GM12878 (cell line): ENCODE measurements at regions not wholly inside any gene's neighbourhood (a gene's known extent, or its start where the extent isn't known, plus 50 kb on each side); places are given as distances from the start of the nearest gene placed in this dataset.

Experiments used
- ATAC-seq: fragments of 200-7000 bp; cut with Tn5 transposase; 3 replicates; pipeline ENCODE4 v1.9.1; 2020; ENCODE audit warnings: mild to moderate bottlenecking, moderate library complexity
- BruUV-seq: library from RNA; stranded (reverse); fragments of 400-500 nt; replicated peaks from 2 replicates; lab custom pipeline; 2021; lab: Mats Ljungman, UMichigan
- CTCF ChIA-PET: fragments of 300-600 bp; sonication (Branson Sonifier 250); formaldehyde crosslinking; extraction: SDS; loops from one replicate; lab custom pipeline; 2021; ENCODE audit warnings: inconsistent platforms; lab: Yijun Ruan, JAX
- POLR2A ChIA-PET: fragments of 350-600 bp; formaldehyde crosslinking; extraction: SDS; loops from one replicate; lab custom pipeline; 2021; ENCODE audit warnings: inconsistent platforms; lab: Charles Lee
- RAD21 ChIA-PET: fragments of 300-600 bp; sonication (Branson Sonifier 250); formaldehyde crosslinking; loops from one replicate; lab custom pipeline; 2023; ENCODE audit warnings: antibody characterized with exemption; ENCODE audit not compliant: unreplicated experiment; lab: Charles Lee
- SMC1A ChIA-PET: fragments of 300-600 bp; sonication (Branson Sonifier 250); formaldehyde crosslinking; loops from one replicate; lab custom pipeline; 2023; ENCODE audit not compliant: unreplicated experiment, uncharacterized antibody; lab: Charles Lee
- DNase-seq: peaks from one replicate; pipeline ENCODE4 v3.0.0-alpha.2; 2011; ENCODE audit warnings: low read depth, low spot score
- FAIRE-seq: peaks from 3 replicates; lab custom pipeline; 2011; peaks lifted over from hg19 to GRCh38; lab: Jason Lieb, UNC
- H2AFZ ChIP-seq: 2 replicates; pipeline ENCODE4 v1.6.0; 2011; ENCODE audit warnings: low read depth, low read length, control low read depth; ENCODE audit not compliant: control insufficient read depth
- H3K27ac ChIP-seq: 2 replicates; pipeline ENCODE4 v1.5.1; 2011; ENCODE audit warnings: control low read depth; ENCODE audit not compliant: control insufficient read depth, insufficient read depth
- H3K27me3 ChIP-seq, 2 experiments: replicated peaks in 1 of 2; 2 replicates each; pipeline versions ENCODE4 v1.6.0 to v1.6.1; 2011; ENCODE audit warnings: low read length in 1 of 2; ENCODE audit not compliant: control insufficient read depth in 2 of 2, insufficient read depth in 2 of 2
- H3K36me3 ChIP-seq, 2 experiments: 2 replicates each; pipeline ENCODE4 v1.5.1; 2011; ENCODE audit warnings: low read length in 1 of 2; ENCODE audit not compliant: control insufficient read depth in 2 of 2, insufficient read depth in 2 of 2
- H3K4me1 ChIP-seq: 2 replicates; pipeline ENCODE4 v1.6.1; 2011; ENCODE audit warnings: mild to moderate bottlenecking, low read length, moderate library complexity, mixed read lengths; ENCODE audit not compliant: control insufficient read depth, insufficient read depth
- H3K4me2 ChIP-seq: 2 replicates; pipeline ENCODE4 v1.6.0; 2011; ENCODE audit warnings: control low read depth; ENCODE audit not compliant: control insufficient read depth, insufficient read depth
- H3K4me3 ChIP-seq: fragments of 200-600 bp; sonication (generic); 2 replicates; pipeline ENCODE4 v1.5.1; 2016
- H3K79me2 ChIP-seq: 2 replicates; pipeline ENCODE4 v1.6.0; 2011; ENCODE audit warnings: low read length; ENCODE audit not compliant: control insufficient read depth, insufficient read depth
- H3K9ac ChIP-seq: 2 replicates; pipeline ENCODE4 v1.8.0; 2011; ENCODE audit warnings: low read length, control low read depth, mixed read lengths; ENCODE audit not compliant: control insufficient read depth, insufficient read depth
- H3K9me3 ChIP-seq: replicated peaks from 3 replicates; pipeline ENCODE4 v1.5.1; 2011; ENCODE audit warnings: mild to moderate bottlenecking, low read length; ENCODE audit not compliant: control insufficient read depth, insufficient read depth
- H4K20me1 ChIP-seq: 2 replicates; pipeline ENCODE4 v1.6.0; 2011; ENCODE audit not compliant: control insufficient read depth, insufficient read depth
- EZH2 ChIP-seq: IDR thresholded peaks from 2 replicates; pipeline ENCODE4 v1.6.1; 2012; ENCODE audit warnings: low read depth, mild to moderate bottlenecking, control low read depth, inconsistent platforms, low read length, borderline replicate concordance; ENCODE audit not compliant: control insufficient read depth
- NBN ChIP-seq: fragments of 450-650 bp; IDR thresholded peaks from 2 replicates; pipeline ENCODE4 v1.6.1; 2016
- POLR2AphosphoS5 ChIP-seq: IDR thresholded peaks from 2 replicates; pipeline ENCODE4 v1.6.1; 2011; ENCODE audit warnings: mild to moderate bottlenecking, low read length, inconsistent platforms
- RAD21 ChIP-seq: IDR thresholded peaks from 2 replicates; pipeline ENCODE4 v1.6.1; 2011; ENCODE audit warnings: mild to moderate bottlenecking, low read depth, low read length, moderate library complexity; ENCODE audit not compliant: insufficient read depth
- SIX5 ChIP-seq: IDR thresholded peaks from 2 replicates; pipeline ENCODE4 v1.6.1; 2011; ENCODE audit warnings: mild to moderate bottlenecking, low read depth, low read length, moderate library complexity; ENCODE audit not compliant: severe bottlenecking
- SP1 ChIP-seq: IDR thresholded peaks from one replicate; pipeline ENCODE4 v1.6.1; 2011; ENCODE audit warnings: low read depth, low read length
- SRF ChIP-seq, 2 experiments: IDR thresholded peaks; 2 replicates each; pipeline ENCODE4 v1.6.1; 2011; ENCODE audit warnings: low read depth in 2 of 2, low read length in 2 of 2, mild to moderate bottlenecking in 1 of 2, moderate library complexity in 1 of 2
- ZNF217 ChIP-seq: fragments of 450-650 bp; IDR thresholded peaks from 2 replicates; pipeline ENCODE4 v1.6.1; 2017; ENCODE audit warnings: antibody characterized with exemption, mild to moderate bottlenecking
- ZNF24 ChIP-seq: fragments of 450-650 bp; IDR thresholded peaks from 2 replicates; pipeline ENCODE4 v1.6.1; 2017; ENCODE audit warnings: antibody characterized with exemption, mild to moderate bottlenecking
- ZNF274 ChIP-seq: IDR thresholded peaks from one replicate; pipeline ENCODE4 v1.8.0; 2011; ENCODE audit not compliant: insufficient read length, insufficient read depth
- WGBS: methylation state at CpG from one replicate; pipeline ENCODE4 v1.1.6; 2016; ENCODE audit warnings: low lambda C conversion rate; ENCODE audit not compliant: insufficient replicate concordance, insufficient coverage; ENCODE audit errors: missing lambda C conversion rate; 5-methylcytosine and 5-hydroxymethylcytosine counted together
- in situ Hi-C: fragments of 300-500 bp; cut with MboI; formaldehyde crosslinking; loops from 9 replicates; pipeline ENCODE4 v1.14.3; 2018; ENCODE audit warnings: mixed read lengths
- intact Hi-C: fragments of 100-400 bp; cut with micrococcal nuclease; formaldehyde crosslinking; loops from one replicate; pipeline ENCODE4 v1.14.2; 2022; ENCODE audit not compliant: unreplicated experiment
- TF ChIP-seq, protein P1 (sequence below): IDR thresholded peaks from 2 replicates; pipeline ENCODE4 v1.6.1; 2011; ENCODE audit warnings: borderline replicate concordance, low read depth, mild to moderate bottlenecking, moderate library complexity, low read length; ENCODE audit not compliant: insufficient read depth, poor library complexity, severe bottlenecking

DNA sequence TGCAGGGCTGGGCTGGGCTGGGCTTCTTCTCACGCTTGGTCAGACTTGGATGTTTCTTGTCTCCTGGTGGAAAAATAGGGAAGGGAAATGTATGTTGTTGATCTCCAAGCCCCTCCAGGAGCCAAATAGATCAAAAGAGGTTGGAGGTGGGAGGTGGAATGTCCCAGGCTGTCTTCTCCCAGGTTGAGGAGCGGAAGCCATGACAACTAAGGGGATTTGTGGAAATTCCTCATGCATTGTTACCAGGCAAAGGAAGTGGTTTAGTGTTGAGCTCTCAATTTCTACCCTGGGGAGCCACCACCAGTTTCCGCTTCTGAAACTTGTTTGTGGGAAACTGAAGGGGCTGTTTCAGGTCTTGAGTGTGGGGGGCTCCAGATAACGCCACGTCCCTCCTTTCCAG is 79.0 kb downstream of the SPRY4 start:
- H3K27ac ChIP-seq = no peak overlapping the region

DNA sequence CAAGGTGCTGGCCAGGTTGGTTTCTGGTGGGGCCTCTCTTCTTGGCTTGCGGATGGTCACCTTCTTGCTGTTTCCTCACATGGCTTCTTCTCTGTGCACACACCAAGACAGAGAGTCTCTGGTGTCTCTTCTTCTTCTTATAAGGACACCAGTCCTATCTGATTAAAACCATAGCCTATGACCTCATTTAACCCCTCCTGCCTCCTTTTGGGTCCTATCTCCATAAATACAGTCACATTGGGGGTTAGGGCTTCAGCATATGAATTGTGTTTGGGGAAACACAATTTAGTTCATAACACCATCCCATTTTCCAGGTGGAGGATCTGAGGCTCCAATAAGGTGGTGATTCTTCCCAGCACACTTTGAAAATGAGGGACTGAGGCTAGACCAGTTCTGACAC is 80.4 kb downstream of the SPRY4 start:
- RAD21 ChIA-PET = no interaction called here
- ATAC-seq = no peak
- intact Hi-C loops = no loop called here

More for the DNA sequence above, 79.0 kb downstream of the SPRY4 start:
- no peaks in the 10 kb centered on the region; a peak in 1 of 4 replicates for H3K27me3 ChIP-seq
- in situ Hi-C loops = no loop called here
- no peak overlapping the region for H2AFZ ChIP-seq
- intact Hi-C loops = no loop called here
- BruUV-seq = no TSS peak
- no peaks in the 10 kb centered on the region for H3K36me3 ChIP-seq
- H3K79me2 ChIP-seq = no peaks in the 10 kb centered on the region
- FAIRE-seq = no peak
- POLR2A ChIA-PET = no interaction called here
- no peak overlapping the region for H3K4me3 ChIP-seq
- ATAC-seq = no peak
- no peaks in the 10 kb centered on the region for H4K20me1 ChIP-seq
- no peaks in the 10 kb centered on the region for H3K4me1 ChIP-seq
- RAD21 ChIA-PET = no interaction called here
- H3K4me2 ChIP-seq = no peak overlapping the region
- SMC1A ChIA-PET = no interaction called here
- TF ChIP-seq SRF (IDR thresholded peaks at IDR 0.05; ENCODE audit: low read depth in 2 of 2, low read length in 2 of 2) = no peak
- TF ChIP-seq ZNF24 = no peak
- no peak for TF ChIP-seq ZNF274
- TF ChIP-seq ZNF217 = no peak
- TF ChIP-seq POLR2AphosphoS5 = no peak
- TF ChIP-seq, protein P1, sequence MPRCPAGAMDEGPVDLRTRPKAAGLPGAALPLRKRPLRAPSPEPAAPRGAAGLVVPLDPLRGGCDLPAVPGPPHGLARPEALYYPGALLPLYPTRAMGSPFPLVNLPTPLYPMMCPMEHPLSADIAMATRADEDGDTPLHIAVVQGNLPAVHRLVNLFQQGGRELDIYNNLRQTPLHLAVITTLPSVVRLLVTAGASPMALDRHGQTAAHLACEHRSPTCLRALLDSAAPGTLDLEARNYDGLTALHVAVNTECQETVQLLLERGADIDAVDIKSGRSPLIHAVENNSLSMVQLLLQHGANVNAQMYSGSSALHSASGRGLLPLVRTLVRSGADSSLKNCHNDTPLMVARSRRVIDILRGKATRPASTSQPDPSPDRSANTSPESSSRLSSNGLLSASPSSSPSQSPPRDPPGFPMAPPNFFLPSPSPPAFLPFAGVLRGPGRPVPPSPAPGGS = no peak
- TF ChIP-seq EZH2 = no peak
- no peak for TF ChIP-seq SP1
- TF ChIP-seq SIX5 = no peak
- DNase-seq = no peak
- CTCF ChIA-PET = no interaction called here
- 11% methylated on average over 5 of the region's 5 CpGs for WGBS
- H3K9ac ChIP-seq = no peak overlapping the region
- peaks cover 2% of the 10 kb centered on the region; the same call in 2 of the 3 replicates for H3K9me3 ChIP-seq

More for the DNA sequence above, 80.4 kb downstream of the SPRY4 start:
- TF ChIP-seq RAD21 (no peak), NBN (no peak)
- ChIA-PET SMC1A (no interaction called here), CTCF (no interaction called here), POLR2A (no interaction called here)
- Histone ChIP-seq H3K79me2 (no peaks in the 10 kb centered on the region), H3K4me3 (no peak overlapping the region), H3K9ac (no peak overlapping the region), H4K20me1 (no peaks in the 10 kb centered on the region), H3K27ac (no peak overlapping the region), H3K9me3 (peaks cover 2% of the 10 kb centered on the region; the same call in 2 of the 3 replicates), H3K27me3 (no peaks in the 10 kb centered on the region; a peak in 1 of 4 replicates), H3K36me3 (no peaks in the 10 kb centered on the region), H3K4me2 (no peak overlapping the region), H3K4me1 (no peaks in the 10 kb centered on the region), H2AFZ (no peak overlapping the region)
- FAIRE-seq (no peak), DNase-seq (no peak)
- BruUV-seq = no TSS peak
- WGBS = 93% methylated on average over 1 of the region's 1 CpG
- in situ Hi-C loops = no loop called here
